ENCODE measurements at regions not wholly inside any gene's neighbourhood (a gene's known extent, or its start where the extent isn't known, plus 50 kb on each side); places are given as distances from the start of the nearest gene placed in this dataset.

- Histone ChIP-seq H3K4me3 (ENCODE audit: low read depth, low read length) (no peak overlapping the region), H3K4me1 (ENCODE audit: control insufficient read depth, insufficient read depth, low read length) (no peaks in the 10 kb centered on the region), H3K27ac (ENCODE audit: extremely low read depth, low read depth, low read length) (no peak overlapping the region), H3K36me3 (ENCODE audit: control insufficient read depth in 2 of 2, insufficient read depth in 1 of 2, low read length in 2 of 2) (no peaks in the 10 kb centered on the region), H3K9me3 (ENCODE audit: control insufficient read depth, insufficient read depth, low read depth, low read length) (no peaks in the 10 kb centered on the region)
- CTCF ChIA-PET = interaction anchor here (0.6 kb wide), 1 partner anchor 1394 kb away, joined by 3 read pairs; no protein-coding TSS in a partner anchor
- POLR2A ChIA-PET = no interaction called here
- no peak for TF ChIP-seq ZBTB48 (tag by site-specific recombination; IDR thresholded peaks at IDR 0.05)
- TF ChIP-seq INSM2 (tag by site-specific recombination; IDR thresholded peaks at IDR 0.05) = no peak
- TF ChIP-seq HOXC10 (CRISPR knock-in tag; IDR thresholded peaks at IDR 0.05) = no peak
These were observed 293.7 kb downstream of the NSUN3 start for GRCh38 chr3:94356581-94356980.

- TF ChIP-seq ZFP3 (tag by site-specific recombination; IDR thresholded peaks at IDR 0.05; ENCODE audit: low read depth) = no peak
- TF ChIP-seq ZNF280C (tag by site-specific recombination; IDR thresholded peaks at IDR 0.05) = no peak
- no peak for TF ChIP-seq ZNF114 (tag by site-specific recombination; IDR thresholded peaks at IDR 0.05)
- TF ChIP-seq ZNF660 (tag by site-specific recombination; IDR thresholded peaks at IDR 0.05) = no peak
- no peak for TF ChIP-seq ZNF23 (tag by site-specific recombination; IDR thresholded peaks at IDR 0.05; ENCODE audit: borderline replicate concordance)
- TF ChIP-seq ZNF558 (tag by site-specific recombination; IDR thresholded peaks at IDR 0.05) = no peak
- no peaks in the 10 kb centered on the region for H3K36me3 ChIP-seq (ENCODE audit: control insufficient read depth in 2 of 2, insufficient read depth in 1 of 2, low read length in 2 of 2)
- no peak overlapping the region for H3K27ac ChIP-seq (ENCODE audit: extremely low read depth, low read depth, low read length)
- no peaks in the 10 kb centered on the region for H3K9me3 ChIP-seq (ENCODE audit: control insufficient read depth, insufficient read depth, low read depth, low read length)
- ChIA-PET CTCF (no interaction called here), POLR2A (no interaction called here)
- H3K4me3 ChIP-seq (ENCODE audit: low read depth, low read length) = no peak overlapping the region
- no peaks in the 10 kb centered on the region for H3K4me1 ChIP-seq (ENCODE audit: control insufficient read depth, insufficient read depth, low read length)
These were observed 297.1 kb downstream of the NSUN3 start for GRCh38 chr3:94359996-94360395.

GRCh38 chr3:94360987-94361386 lies 298.1 kb downstream of the NSUN3 start:
- Histone ChIP-seq H3K9me3 (ENCODE audit: control insufficient read depth, insufficient read depth, low read depth, low read length) (no peaks in the 10 kb centered on the region), H3K27ac (ENCODE audit: extremely low read depth, low read depth, low read length) (no peak overlapping the region), H3K4me3 (ENCODE audit: low read depth, low read length) (no peak overlapping the region), H3K4me1 (ENCODE audit: control insufficient read depth, insufficient read depth, low read length) (no peaks in the 10 kb centered on the region), H3K36me3 (ENCODE audit: control insufficient read depth in 2 of 2, insufficient read depth in 1 of 2, low read length in 2 of 2) (no peaks in the 10 kb centered on the region)
- ChIA-PET CTCF (interaction anchor here (0.6 to 0.7 kb wide), 2 partner anchors 179 to 239 kb away, joined by 3 to 4 read pairs; no protein-coding TSS in a partner anchor), POLR2A (no interaction called here)
- TF ChIP-seq HOXD13 (CRISPR knock-in tag; IDR thresholded peaks at IDR 0.05; ENCODE audit: borderline replicate concordance) = no peak
- no peak for TF ChIP-seq SETDB1 (IDR thresholded peaks at IDR 0.05; ENCODE audit: insufficient read length, low read length)
- TF ChIP-seq GFI1B (tag by site-specific recombination; IDR thresholded peaks at IDR 0.05) = no peak
- TF ChIP-seq ZNF202 (tag by site-specific recombination; IDR thresholded peaks at IDR 0.05; ENCODE audit: borderline replicate concordance) = no peak
- no peak for TF ChIP-seq ZNF747 (tag by site-specific recombination; IDR thresholded peaks at IDR 0.05)
- TF ChIP-seq PRDM2 (tag by site-specific recombination; IDR thresholded peaks at IDR 0.05; ENCODE audit: borderline replicate concordance) = no peak
- TF ChIP-seq ZNF600 (tag by site-specific recombination; IDR thresholded peaks at IDR 0.05) = no peak
- no peak for TF ChIP-seq INSM2 (tag by site-specific recombination; IDR thresholded peaks at IDR 0.05)
- TF ChIP-seq ZNF76 (tag by site-specific recombination; IDR thresholded peaks at IDR 0.05; ENCODE audit: borderline replicate concordance, low read depth) = no peak
- TF ChIP-seq ZNF362 (tag by site-specific recombination; IDR thresholded peaks at IDR 0.05) = no peak

All from HEK293 (cell line).